Stimulated activated CD8-positive, alpha-beta memory T cell treated with anti-CD3 and anti-CD28 coated beads, Interleukin-12 subunit alpha, Interleukin-12 subunit beta, amount 100 ng/mL, for 24 hours (primary cell): ENCODE measurements at regions not wholly inside any gene's neighbourhood (a gene's known extent, or its start where the extent isn't known, plus 50 kb on each side); places are given as distances from the start of the nearest gene placed in this dataset.
"Not testable (repeated sequence)": the region's sequence is repeated elsewhere in the genome, so short reads cannot be mapped to it uniquely, and the experiment has no call there.

Source experiments
- DNase-seq: peaks from one replicate; pipeline ENCODE4 v3.0.0-alpha.2; 2020; ENCODE audit errors: extremely low read depth

- no peak for DNase-seq
Observed at GRCh38 chr3:174457758-174458157, 401.4 kb upstream of the NAALADL2 start.

GRCh38 chr3:174460831-174461230, 398.3 kb upstream of the NAALADL2 start:
- DNase-seq: no peak

- DNase-seq: no peak
Observed at GRCh38 chr3:174462916-174463315, 396.2 kb upstream of the NAALADL2 start.

- no peak for DNase-seq
Observed at GRCh38 chr3:174465177-174465576, 394.0 kb upstream of the NAALADL2 start.

- no peak for DNase-seq
Observed at GRCh38 chr3:174466471-174467054, 392.6 kb upstream of the NAALADL2 start.

GRCh38 chr3:174477491-174477890, 381.6 kb upstream of the NAALADL2 start:
- DNase-seq: no peak

GRCh38 chr3:174480767-174481166, 378.4 kb upstream of the NAALADL2 start:
- no peak for DNase-seq

- DNase-seq: no peak
Observed at GRCh38 chr3:174482541-174482940, 376.6 kb upstream of the NAALADL2 start.

- DNase-seq: no peak
Observed at GRCh38 chr3:174483254-174483653, 375.9 kb upstream of the NAALADL2 start.

GRCh38 chr3:174483856-174484255, 375.3 kb upstream of the NAALADL2 start:
- DNase-seq: not testable (repeated sequence)

- DNase-seq: no peak
Observed at GRCh38 chr3:174488527-174488926, 370.6 kb upstream of the NAALADL2 start.

- DNase-seq: no peak
Observed at GRCh38 chr3:174495311-174495710, 363.8 kb upstream of the NAALADL2 start.

GRCh38 chr3:174495928-174496327, 363.2 kb upstream of the NAALADL2 start:
- DNase-seq: no peak

GRCh38 chr3:174498638-174499037, 360.5 kb upstream of the NAALADL2 start:
- DNase-seq: no peak

GRCh38 chr3:174505266-174505665, 353.9 kb upstream of the NAALADL2 start:
- no peak for DNase-seq

- DNase-seq: no peak
Observed at GRCh38 chr3:174524203-174524602, 334.9 kb upstream of the NAALADL2 start.

- no peak for DNase-seq
Observed at GRCh38 chr3:174529298-174529697, 329.8 kb upstream of the NAALADL2 start.

- no peak for DNase-seq
Observed at GRCh38 chr3:174531262-174531982, 327.7 kb upstream of the NAALADL2 start.

GRCh38 chr3:174532216-174532615, 326.9 kb upstream of the NAALADL2 start:
- no peak for DNase-seq

- DNase-seq: no peak
Observed at GRCh38 chr3:174532776-174533175, 326.4 kb upstream of the NAALADL2 start.

GRCh38 chr3:174533286-174533685, 325.8 kb upstream of the NAALADL2 start:
- DNase-seq: no peak

- no peak for DNase-seq
Observed at GRCh38 chr3:174536319-174536718, 322.8 kb upstream of the NAALADL2 start.

GRCh38 chr3:174538151-174538550, 321.0 kb upstream of the NAALADL2 start:
- no peak for DNase-seq
